OCI-LY3 (cell line): ENCODE measurements at regions not wholly inside any gene's neighbourhood (a gene's known extent, or its start where the extent isn't known, plus 50 kb on each side); places are given as distances from the start of the nearest gene placed in this dataset.

Experiments
- EZH2phosphoT487 ChIP-seq: fragments of 200-600 bp; shearing (Covaris generic); IDR thresholded peaks from 2 replicates; pipeline ENCODE4 v1.6.1; 2018; ENCODE audit warnings: antibody characterized with exemption, mixed run types, low read depth
- TF ChIP-seq, protein P1 (sequence below): fragments of 200-600, 300-600 bp; sonication (generic); IDR thresholded peaks from 2 replicates; pipeline ENCODE4 v1.5.1; 2014; ENCODE audit warnings: antibody characterized with exemption, low read length, low read depth

DNA sequence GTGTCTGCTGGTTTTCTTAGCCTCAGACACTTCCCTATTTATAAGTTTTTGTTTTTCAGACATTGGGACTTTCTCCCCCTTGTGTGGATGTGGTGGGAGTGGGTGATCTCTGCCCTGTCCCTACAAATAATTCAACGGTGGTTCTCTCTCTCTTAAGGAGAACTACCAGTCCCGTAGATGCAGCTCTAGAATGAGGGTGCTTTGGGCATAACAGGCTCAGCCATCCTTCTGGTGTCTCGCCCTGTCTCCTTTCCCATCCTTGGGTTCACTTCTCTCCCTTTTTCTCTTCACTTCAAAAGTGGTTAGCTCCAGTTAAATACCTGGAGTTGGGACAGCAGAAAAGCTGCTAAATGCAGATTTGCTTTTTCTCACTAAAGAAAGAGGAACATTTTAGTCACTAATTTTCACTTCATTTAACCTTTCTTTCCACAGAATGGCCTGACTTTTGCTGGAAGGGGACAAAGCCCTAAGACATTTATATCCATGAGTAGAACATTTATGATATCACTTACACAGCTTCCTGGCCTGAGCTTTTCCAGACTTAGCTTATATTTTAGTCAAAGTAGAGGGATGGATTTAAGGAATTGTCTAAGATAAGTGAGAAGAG lies 121.2 kb upstream of the CXCR4 start:
- TF ChIP-seq, protein P1, sequence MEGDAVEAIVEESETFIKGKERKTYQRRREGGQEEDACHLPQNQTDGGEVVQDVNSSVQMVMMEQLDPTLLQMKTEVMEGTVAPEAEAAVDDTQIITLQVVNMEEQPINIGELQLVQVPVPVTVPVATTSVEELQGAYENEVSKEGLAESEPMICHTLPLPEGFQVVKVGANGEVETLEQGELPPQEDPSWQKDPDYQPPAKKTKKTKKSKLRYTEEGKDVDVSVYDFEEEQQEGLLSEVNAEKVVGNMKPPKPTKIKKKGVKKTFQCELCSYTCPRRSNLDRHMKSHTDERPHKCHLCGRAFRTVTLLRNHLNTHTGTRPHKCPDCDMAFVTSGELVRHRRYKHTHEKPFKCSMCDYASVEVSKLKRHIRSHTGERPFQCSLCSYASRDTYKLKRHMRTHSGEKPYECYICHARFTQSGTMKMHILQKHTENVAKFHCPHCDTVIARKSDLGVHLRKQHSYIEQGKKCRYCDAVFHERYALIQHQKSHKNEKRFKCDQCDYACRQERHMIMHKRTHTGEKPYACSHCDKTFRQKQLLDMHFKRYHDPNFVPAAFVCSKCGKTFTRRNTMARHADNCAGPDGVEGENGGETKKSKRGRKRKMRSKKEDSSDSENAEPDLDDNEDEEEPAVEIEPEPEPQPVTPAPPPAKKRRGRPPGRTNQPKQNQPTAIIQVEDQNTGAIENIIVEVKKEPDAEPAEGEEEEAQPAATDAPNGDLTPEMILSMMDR = no peak
- TF ChIP-seq EZH2phosphoT487 = no peak
